Fibroblast of the aortic adventitia (primary cell): ENCODE measurements at regions not wholly inside any gene's neighbourhood (a gene's known extent, or its start where the extent isn't known, plus 50 kb on each side); places are given as distances from the start of the nearest gene placed in this dataset.

Experiments
- DNase-seq: peaks from one replicate; pipeline ENCODE4 v3.0.0-alpha.2; 2010; ENCODE audit warnings: low read depth
- H3K4me3 ChIP-seq: 2 replicates; pipeline ENCODE4 v1.5.1; 2011; ENCODE audit warnings: low read depth, mild to moderate bottlenecking, control low read depth, low read length, moderate library complexity
- TF ChIP-seq, protein P1 (sequence below): IDR thresholded peaks from 2 replicates; pipeline ENCODE4 v1.5.1; 2011; ENCODE audit warnings: mild to moderate bottlenecking, low read length, control low read depth, inconsistent platforms; ENCODE audit not compliant: insufficient read depth

DNA sequence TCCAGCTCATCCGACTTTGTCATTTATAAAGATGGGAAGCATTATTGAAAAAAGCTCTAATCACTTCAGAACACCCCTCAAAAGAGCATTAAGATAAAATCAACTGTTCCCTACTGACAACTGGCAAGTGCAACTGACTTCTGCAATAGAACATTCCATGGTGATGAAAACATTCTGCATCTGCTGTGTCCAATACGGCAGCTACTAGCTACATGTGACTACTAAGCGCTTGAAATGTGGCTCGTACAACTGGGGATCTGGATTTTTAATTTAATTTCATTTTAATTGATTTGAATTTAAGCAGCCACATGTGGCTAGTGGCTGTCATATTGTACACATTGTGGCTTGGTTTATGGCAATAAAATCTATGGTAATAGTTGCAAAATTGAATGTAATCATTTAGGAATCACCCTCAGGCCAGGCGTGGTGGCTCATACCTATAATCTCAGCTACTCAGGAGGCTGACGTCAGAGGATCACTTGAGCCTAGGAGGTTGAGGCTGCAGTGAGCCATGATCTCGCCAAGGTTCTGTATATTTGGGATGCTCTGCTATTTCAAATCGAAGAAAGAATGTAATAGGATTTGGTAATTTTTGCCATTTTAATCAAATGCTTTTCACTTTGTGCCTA is 390.3 kb downstream of the GABRB3 start:
- TF ChIP-seq, protein P1, sequence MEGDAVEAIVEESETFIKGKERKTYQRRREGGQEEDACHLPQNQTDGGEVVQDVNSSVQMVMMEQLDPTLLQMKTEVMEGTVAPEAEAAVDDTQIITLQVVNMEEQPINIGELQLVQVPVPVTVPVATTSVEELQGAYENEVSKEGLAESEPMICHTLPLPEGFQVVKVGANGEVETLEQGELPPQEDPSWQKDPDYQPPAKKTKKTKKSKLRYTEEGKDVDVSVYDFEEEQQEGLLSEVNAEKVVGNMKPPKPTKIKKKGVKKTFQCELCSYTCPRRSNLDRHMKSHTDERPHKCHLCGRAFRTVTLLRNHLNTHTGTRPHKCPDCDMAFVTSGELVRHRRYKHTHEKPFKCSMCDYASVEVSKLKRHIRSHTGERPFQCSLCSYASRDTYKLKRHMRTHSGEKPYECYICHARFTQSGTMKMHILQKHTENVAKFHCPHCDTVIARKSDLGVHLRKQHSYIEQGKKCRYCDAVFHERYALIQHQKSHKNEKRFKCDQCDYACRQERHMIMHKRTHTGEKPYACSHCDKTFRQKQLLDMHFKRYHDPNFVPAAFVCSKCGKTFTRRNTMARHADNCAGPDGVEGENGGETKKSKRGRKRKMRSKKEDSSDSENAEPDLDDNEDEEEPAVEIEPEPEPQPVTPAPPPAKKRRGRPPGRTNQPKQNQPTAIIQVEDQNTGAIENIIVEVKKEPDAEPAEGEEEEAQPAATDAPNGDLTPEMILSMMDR: no peak

DNA sequence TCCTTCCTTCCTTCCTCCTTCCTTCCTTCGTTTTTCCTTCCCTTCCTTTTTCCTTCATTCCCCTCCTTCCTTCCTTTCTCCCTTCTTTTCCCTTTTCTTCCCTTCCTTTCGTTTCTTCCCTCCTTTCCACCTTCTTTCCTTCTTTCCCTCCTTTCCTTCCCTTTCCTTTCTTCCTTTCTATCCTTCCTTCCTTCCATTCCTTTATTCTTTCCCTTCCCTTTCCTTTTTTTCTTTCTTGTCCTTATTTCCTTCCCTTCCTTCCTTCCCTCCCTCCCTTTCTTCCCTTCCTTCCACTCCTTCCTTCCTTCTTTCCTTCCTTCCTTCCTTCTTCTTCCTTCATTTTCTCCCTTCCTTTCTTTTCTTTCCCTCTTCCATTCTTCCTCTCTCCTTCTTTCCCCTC is 394.6 kb downstream of the GABRB3 start:
- no peak for DNase-seq
- no peak overlapping the region for H3K4me3 ChIP-seq
- TF ChIP-seq, protein P1: no peak

More for the DNA sequence above, 390.3 kb downstream of the GABRB3 start:
- no peak overlapping the region for H3K4me3 ChIP-seq
- DNase-seq: no peak

DNA sequence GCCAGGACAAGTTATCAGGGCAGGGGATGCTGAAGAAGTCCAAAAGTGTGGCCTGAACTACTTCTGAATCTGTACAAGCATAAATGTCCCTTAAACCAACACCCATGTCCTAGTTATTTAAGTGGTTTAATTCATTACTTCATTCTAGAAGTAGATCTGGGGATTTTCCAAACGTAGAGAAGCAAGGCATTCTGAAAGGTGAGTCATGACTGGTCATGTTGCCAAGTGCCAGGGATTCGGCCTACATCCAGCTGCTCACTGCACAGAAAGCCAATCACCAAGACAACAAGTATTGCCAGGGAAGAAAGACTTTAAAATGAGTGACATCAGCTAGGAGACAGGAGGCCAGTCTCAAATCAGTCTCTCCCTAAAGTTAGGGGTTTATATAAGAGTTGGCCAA is 396.6 kb downstream of the GABRB3 start:
- TF ChIP-seq, protein P1: no peak
- no peak for DNase-seq
- H3K4me3 ChIP-seq: no peak overlapping the region

DNA sequence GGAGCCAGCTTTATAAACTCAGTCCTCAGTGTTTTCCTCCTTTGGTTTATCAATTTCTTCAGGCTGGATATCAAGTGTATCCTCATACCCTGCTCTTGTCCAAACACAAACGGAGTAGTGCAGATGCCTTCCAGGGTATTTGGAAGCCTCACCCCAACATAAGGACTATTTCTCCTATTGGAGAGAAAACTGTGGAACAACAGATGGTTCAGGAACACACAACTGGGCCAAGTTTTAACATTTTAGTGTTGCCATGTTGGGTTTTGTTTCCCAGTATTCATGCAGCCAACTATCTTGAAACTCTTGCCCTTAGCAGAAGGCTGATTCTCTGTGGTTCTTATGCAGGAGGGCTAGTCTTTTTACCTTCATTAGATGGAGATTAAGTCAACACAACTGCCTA is 398.1 kb downstream of the GABRB3 start:
- no peak for DNase-seq
- TF ChIP-seq, protein P1: no peak
- H3K4me3 ChIP-seq: no peak overlapping the region

DNA sequence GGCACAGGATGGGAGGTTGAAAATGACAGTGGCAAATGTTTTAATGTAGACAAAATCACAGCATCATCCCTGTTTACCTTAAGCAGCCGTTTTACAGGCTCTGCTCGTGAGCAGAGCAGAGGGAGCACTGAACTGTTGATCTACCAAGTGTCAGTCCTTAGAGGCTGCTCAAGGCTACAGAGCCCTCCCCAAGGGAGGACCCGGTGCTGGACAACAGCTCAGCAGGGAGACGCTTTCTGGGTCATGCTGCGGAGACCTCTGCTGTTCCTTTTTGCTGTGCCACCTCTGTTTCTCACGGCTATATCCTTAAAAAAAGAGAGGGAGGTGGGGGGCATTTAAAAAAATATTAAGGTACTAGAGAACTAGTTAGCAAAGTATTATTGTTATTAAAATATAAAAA is 400.2 kb downstream of the GABRB3 start:
- no peak for DNase-seq

DNA sequence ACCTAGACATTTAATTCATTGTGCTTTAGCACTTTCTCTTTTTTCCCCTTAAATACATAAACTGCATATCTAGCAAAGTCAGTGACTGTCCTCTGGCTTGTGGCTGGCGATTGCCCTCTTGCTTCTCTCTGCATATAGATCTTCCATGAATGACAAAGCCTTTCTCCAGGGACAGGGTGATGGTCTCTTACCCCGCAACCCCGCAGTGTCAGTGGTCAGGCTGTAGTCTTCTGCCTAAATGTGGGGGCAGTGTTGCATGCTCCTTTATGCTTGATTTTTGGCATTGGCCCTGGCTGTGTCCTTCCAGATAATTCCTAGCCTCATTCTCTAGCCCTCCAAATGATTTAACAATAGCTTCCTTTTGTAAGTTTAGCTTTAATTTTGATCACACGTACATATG is 407.8 kb downstream of the GABRB3 start:
- no peak overlapping the region for H3K4me3 ChIP-seq
- TF ChIP-seq, protein P1: no peak
- no peak for DNase-seq

More for the DNA sequence above, 400.2 kb downstream of the GABRB3 start:
- TF ChIP-seq, protein P1: no peak
- H3K4me3 ChIP-seq: no peak overlapping the region

DNA sequence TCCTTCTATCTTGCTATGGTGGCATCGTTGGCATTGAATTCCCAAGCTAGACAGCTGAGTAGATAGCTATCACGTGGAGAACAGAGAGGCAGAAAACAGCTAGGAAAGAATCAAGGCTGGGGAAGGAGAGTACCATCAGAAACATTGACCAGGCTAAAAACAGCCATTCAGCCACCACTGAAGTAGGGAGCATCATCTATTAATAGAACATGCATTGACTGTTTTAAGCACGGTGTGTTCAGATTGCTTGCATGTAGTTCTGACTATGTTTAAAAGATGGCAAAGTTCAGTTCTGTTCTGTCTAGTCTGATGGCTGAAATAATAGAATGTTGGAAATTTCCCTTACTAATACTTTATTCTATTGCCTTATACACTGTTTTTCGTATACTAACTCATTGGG is 413.0 kb downstream of the GABRB3 start:
- H3K4me3 ChIP-seq: no peak overlapping the region
- no peak for DNase-seq
- TF ChIP-seq, protein P1: no peak
